Right lobe of liver (tissue), 6 donors: ENCODE measurements at regions not wholly inside any gene's neighbourhood (a gene's known extent, or its start where the extent isn't known, plus 50 kb on each side); places are given as distances from the start of the nearest gene placed in this dataset.

Experiments used
- ATAC-seq, 4 donors: fragments of 200-7000 bp; cut with Tn5 transposase; one replicate each; pipeline ENCODE4 v1.9.1; 2020; ENCODE audit warnings: mild to moderate bottlenecking in 4 of 4, moderate library complexity in 4 of 4
- DNase-seq, 3 donors: peaks; one replicate each; pipeline ENCODE4 v3.0.0-alpha.2; 2020
- H3K27ac ChIP-seq, 3 donors: fragments of 200-600 bp; one replicate each; pipeline ENCODE4 v1.8.0; 2022
- H3K27me3 ChIP-seq, 2 donors: fragments of 200-600 bp; one replicate each; pipeline ENCODE4 v1.8.0; 2022
- H3K36me3 ChIP-seq, 4 donors: fragments of 200-600 bp; sonication (generic) in 1 of 4; one replicate each; pipeline versions ENCODE4 v1.5.1 to v1.8.0; 2017 to 2022; ENCODE audit warnings: control low read depth in 1 of 4
- H3K4me1 ChIP-seq, 4 donors: fragments of 200-600 bp; sonication (generic) in 1 of 4; one replicate each; pipeline versions ENCODE4 v1.5.1 to v1.8.0; 2017 to 2022; ENCODE audit warnings: control low read depth in 1 of 4
- H3K4me3 ChIP-seq, 3 donors: fragments of 200-600 bp; one replicate each; pipeline ENCODE4 v1.8.0; 2022
- H3K9me3 ChIP-seq, 4 donors: fragments of 200-600 bp; sonication (generic) in 1 of 4; one replicate each; pipeline versions ENCODE4 v1.5.1 to v1.8.0; 2017 to 2022; ENCODE audit warnings: control low read depth in 1 of 4
- CTCF ChIP-seq, 4 donors: fragments of 200-600 bp in 3 of 4; fragments of 450-650 bp in 1 of 4; IDR thresholded peaks; one replicate each; pipeline versions ENCODE4 v1.5.1 to v1.8.0; 2016 to 2022; ENCODE audit warnings: antibody characterized with exemption in 4 of 4, mild to moderate bottlenecking in 2 of 4
- POLR2A ChIP-seq: fragments of 450-650 bp; IDR thresholded peaks from one replicate; pipeline ENCODE4 v1.6.1; 2017; ENCODE audit warnings: antibody characterized with exemption, mild to moderate bottlenecking
- WGBS: methylation state at CpG from one replicate; pipeline ENCODE4 v1.1.6; 2018; ENCODE audit warnings: low coverage, low lambda C conversion rate; ENCODE audit not compliant: insufficient coverage; ENCODE audit errors: missing lambda C conversion rate; 5-methylcytosine and 5-hydroxymethylcytosine counted together
- intact Hi-C, 2 donors: fragments of 100-400 bp; cut with DNase I; formaldehyde crosslinking; loops; one replicate each; pipeline versions ENCODE4 v1.11.2 to v1.14.1; 2022
- donor health status: DM: no; HTN: yes; CAD: no.
- donor health status: DM: no; HTN: no; CAD: no.
- donor health status: DM: no; HTN: no; CAD: no.
- donor health status: DM: no; HTN: yes; CAD: no.
- donor health status: DM: no; HTN: yes; CAD: no.

GRCh38 chr11:11117730-11118129 lies 235.3 kb downstream of the CSNK2A3 start:
- H3K4me3 ChIP-seq: no peak overlapping the region
- peaks cover 0 to 4% (median 0%) of the 10 kb centered on the region in 4 donors for H3K9me3 ChIP-seq
- intact Hi-C loops: no loop called here
- no peaks in the 10 kb centered on the region for H3K4me1 ChIP-seq
- no peaks in the 10 kb centered on the region for H3K36me3 ChIP-seq
- no peak for DNase-seq
- ATAC-seq: no peak
- H3K27me3 ChIP-seq: no peaks in the 10 kb centered on the region
- WGBS: 61% methylated on average over 3 of the region's 3 CpGs
- TF ChIP-seq CTCF (IDR thresholded peaks at IDR 0.05): no peak
- no peak for TF ChIP-seq POLR2A
- no peak overlapping the region for H3K27ac ChIP-seq

- Histone ChIP-seq H3K9me3 (peaks cover 0 to 4% (median 0%) of the 10 kb centered on the region in 4 donors), H3K27me3 (no peaks in the 10 kb centered on the region), H3K4me1 (no peaks in the 10 kb centered on the region), H3K36me3 (no peaks in the 10 kb centered on the region), H3K4me3 (no peak overlapping the region), H3K27ac (no peak overlapping the region)
- no peak for DNase-seq
- 67% methylated on average over 3 of the region's 3 CpGs for WGBS
- ATAC-seq: no peak
- TF ChIP-seq POLR2A: no peak
- no peak for TF ChIP-seq CTCF (IDR thresholded peaks at IDR 0.05)
- intact Hi-C loops: no loop called here
These were observed 237.6 kb downstream of the CSNK2A3 start for GRCh38 chr11:11115475-11115874.

GRCh38 chr11:11113626-11114025 lies 239.4 kb downstream of the CSNK2A3 start:
- H3K27ac ChIP-seq: no peak overlapping the region
- no peak for DNase-seq
- intact Hi-C loops: no loop called here
- 78% methylated on average over 1 of the region's 1 CpG for WGBS
- ATAC-seq: no peak
- TF ChIP-seq POLR2A (no peak), CTCF (IDR thresholded peaks at IDR 0.05) (no peak)
- H3K4me3 ChIP-seq: no peak overlapping the region
- H3K36me3 ChIP-seq: no peaks in the 10 kb centered on the region
- H3K4me1 ChIP-seq: no peaks in the 10 kb centered on the region
- H3K9me3 ChIP-seq: peaks cover 0 to 4% (median 0%) of the 10 kb centered on the region in 4 donors
- H3K27me3 ChIP-seq: no peaks in the 10 kb centered on the region

- Histone ChIP-seq H3K4me3 (no peak overlapping the region), H3K9me3 (no peaks in the 10 kb centered on the region), H3K4me1 (no peaks in the 10 kb centered on the region), H3K27ac (no peak overlapping the region), H3K36me3 (no peaks in the 10 kb centered on the region), H3K27me3 (no peaks in the 10 kb centered on the region)
- intact Hi-C loops: no loop called here
- no peak for DNase-seq
- WGBS: 71% methylated on average over 3 of the region's 5 CpGs
- no peak for ATAC-seq
- TF ChIP-seq CTCF (IDR thresholded peaks at IDR 0.05) (no peak), POLR2A (no peak)
These were observed 245.0 kb downstream of the CSNK2A3 start for GRCh38 chr11:11108026-11108425.
